ENCODE measurements at regions not wholly inside any gene's neighbourhood (a gene's known extent, or its start where the extent isn't known, plus 50 kb on each side); places are given as distances from the start of the nearest gene placed in this dataset.

DNA sequence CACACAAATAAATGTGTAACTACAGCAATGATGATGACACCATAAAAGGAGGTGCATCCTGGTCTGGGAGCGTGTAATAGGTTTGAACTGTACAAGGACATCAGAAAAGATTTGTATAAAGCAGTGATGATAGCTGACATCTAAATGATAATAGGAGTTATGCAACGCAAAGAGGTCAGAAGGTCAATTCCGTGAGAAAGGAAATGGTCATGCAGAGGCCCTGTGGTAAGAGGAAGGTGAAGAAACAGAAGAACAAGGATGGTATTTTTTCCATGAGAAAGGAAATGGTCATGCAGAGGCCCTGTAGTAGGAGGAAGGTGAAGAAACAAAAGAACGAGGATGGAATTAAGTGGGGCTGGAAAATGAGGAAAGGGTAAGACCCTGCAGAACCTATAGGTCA, 106.7 kb upstream of the TMPO start:
- TF ChIP-seq EZH2phosphoT487 (IDR thresholded peaks at IDR 0.05; ENCODE audit: low read length) (no peak), EZH2 (optimal IDR thresholded peaks at IDR 0.05; ENCODE audit: low read depth, low read length) (no peak)
- TF ChIP-seq, protein P1, sequence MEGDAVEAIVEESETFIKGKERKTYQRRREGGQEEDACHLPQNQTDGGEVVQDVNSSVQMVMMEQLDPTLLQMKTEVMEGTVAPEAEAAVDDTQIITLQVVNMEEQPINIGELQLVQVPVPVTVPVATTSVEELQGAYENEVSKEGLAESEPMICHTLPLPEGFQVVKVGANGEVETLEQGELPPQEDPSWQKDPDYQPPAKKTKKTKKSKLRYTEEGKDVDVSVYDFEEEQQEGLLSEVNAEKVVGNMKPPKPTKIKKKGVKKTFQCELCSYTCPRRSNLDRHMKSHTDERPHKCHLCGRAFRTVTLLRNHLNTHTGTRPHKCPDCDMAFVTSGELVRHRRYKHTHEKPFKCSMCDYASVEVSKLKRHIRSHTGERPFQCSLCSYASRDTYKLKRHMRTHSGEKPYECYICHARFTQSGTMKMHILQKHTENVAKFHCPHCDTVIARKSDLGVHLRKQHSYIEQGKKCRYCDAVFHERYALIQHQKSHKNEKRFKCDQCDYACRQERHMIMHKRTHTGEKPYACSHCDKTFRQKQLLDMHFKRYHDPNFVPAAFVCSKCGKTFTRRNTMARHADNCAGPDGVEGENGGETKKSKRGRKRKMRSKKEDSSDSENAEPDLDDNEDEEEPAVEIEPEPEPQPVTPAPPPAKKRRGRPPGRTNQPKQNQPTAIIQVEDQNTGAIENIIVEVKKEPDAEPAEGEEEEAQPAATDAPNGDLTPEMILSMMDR (IDR thresholded peaks at IDR 0.05; ENCODE audit: low read length), result no peak
- Histone ChIP-seq H3K9me2 (replicated peaks; ENCODE audit: insufficient read depth, low read length) (no peaks in the 10 kb centered on the region), H3F3A (ENCODE audit: insufficient read depth, low read length) (no peaks in the 10 kb centered on the region), H3K4me3 (ENCODE audit: low read length) (no peak overlapping the region), H4K20me1 (ENCODE audit: insufficient read depth, low read length) (no peaks in the 10 kb centered on the region), H2AFZ (ENCODE audit: low read length) (no peak overlapping the region), H3K4me2 (ENCODE audit: low read depth, low read length) (no peak overlapping the region), H3K9ac (ENCODE audit: low read length) (no peak overlapping the region), H3K27ac (ENCODE audit: low read length) (no peak overlapping the region), H3K27me3 (replicated peaks; ENCODE audit: insufficient read depth, low read length) (no peaks in the 10 kb centered on the region), H3K36me3 (replicated peaks; ENCODE audit: insufficient read depth, low read length) (no peaks in the 10 kb centered on the region), H3K4me1 (ENCODE audit: low read length) (no peaks in the 10 kb centered on the region), H3K79me2 (ENCODE audit: low read length) (no peaks in the 10 kb centered on the region), H3K9me3 (replicated peaks; ENCODE audit: insufficient read depth, low read length) (no peaks in the 10 kb centered on the region)
- DNase-seq, result no peak

DNA sequence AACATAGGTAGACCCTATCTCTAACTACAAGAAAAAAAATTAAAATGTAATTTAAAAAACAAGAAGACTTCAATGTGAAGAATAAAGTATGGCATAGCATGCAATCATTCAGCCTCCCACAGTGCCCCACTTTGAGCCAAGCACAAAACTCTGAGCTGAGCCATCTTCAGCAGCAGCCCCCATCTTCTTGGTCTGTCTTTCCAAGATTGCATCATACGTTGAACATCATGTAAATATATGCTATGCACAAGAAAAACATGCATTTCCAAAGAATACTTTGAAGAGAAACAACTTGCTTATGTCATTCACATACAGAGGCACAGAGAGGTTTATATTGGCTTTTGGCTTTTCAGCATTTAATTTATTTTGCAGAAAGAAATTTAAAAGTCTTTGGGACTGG, 105.8 kb upstream of the TMPO start:
- Histone ChIP-seq H3K4me3 (ENCODE audit: low read length) (no peak overlapping the region), H3K4me2 (ENCODE audit: low read depth, low read length) (no peak overlapping the region), H3K36me3 (replicated peaks; ENCODE audit: insufficient read depth, low read length) (no peaks in the 10 kb centered on the region), H3K9me2 (replicated peaks; ENCODE audit: insufficient read depth, low read length) (no peaks in the 10 kb centered on the region), H3K9me3 (replicated peaks; ENCODE audit: insufficient read depth, low read length) (no peaks in the 10 kb centered on the region), H3K4me1 (ENCODE audit: low read length) (no peaks in the 10 kb centered on the region), H3K27ac (ENCODE audit: low read length) (no peak overlapping the region), H3K79me2 (ENCODE audit: low read length) (no peaks in the 10 kb centered on the region), H3K27me3 (replicated peaks; ENCODE audit: insufficient read depth, low read length) (no peaks in the 10 kb centered on the region), H3K9ac (ENCODE audit: low read length) (no peak overlapping the region), H2AFZ (ENCODE audit: low read length) (no peak overlapping the region), H4K20me1 (ENCODE audit: insufficient read depth, low read length) (no peaks in the 10 kb centered on the region), H3F3A (ENCODE audit: insufficient read depth, low read length) (no peaks in the 10 kb centered on the region)
- no peak for TF ChIP-seq EZH2phosphoT487 (IDR thresholded peaks at IDR 0.05; ENCODE audit: low read length)
- TF ChIP-seq, protein P1 (IDR thresholded peaks at IDR 0.05; ENCODE audit: low read length), result no peak
- TF ChIP-seq EZH2 (optimal IDR thresholded peaks at IDR 0.05; ENCODE audit: low read depth, low read length), result no peak
- no peak for DNase-seq

DNA sequence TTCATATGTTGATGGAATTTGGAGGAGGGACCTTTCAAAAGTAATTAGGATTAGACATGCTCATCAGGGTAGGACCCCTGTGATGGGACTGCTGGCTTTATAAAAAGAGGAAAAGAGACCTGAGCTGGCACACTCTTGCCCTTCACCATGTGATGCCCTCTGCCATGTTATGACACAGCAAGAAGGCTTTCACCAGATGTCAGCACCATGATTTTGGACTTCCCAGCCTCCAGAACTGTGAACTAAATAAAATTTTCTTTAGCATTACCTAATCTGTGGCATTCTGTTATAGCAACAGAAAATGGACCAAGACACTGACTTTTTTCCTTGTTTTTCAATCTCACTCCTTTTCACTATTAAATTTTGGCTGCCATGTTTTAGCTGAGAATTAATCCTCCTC, 105.0 kb upstream of the TMPO start:
- Histone ChIP-seq H3F3A (ENCODE audit: insufficient read depth, low read length) (no peaks in the 10 kb centered on the region), H3K9me2 (replicated peaks; ENCODE audit: insufficient read depth, low read length) (no peaks in the 10 kb centered on the region), H3K4me3 (ENCODE audit: low read length) (no peak overlapping the region), H3K9me3 (replicated peaks; ENCODE audit: insufficient read depth, low read length) (no peaks in the 10 kb centered on the region), H2AFZ (ENCODE audit: low read length) (no peak overlapping the region), H4K20me1 (ENCODE audit: insufficient read depth, low read length) (no peaks in the 10 kb centered on the region), H3K27me3 (replicated peaks; ENCODE audit: insufficient read depth, low read length) (no peaks in the 10 kb centered on the region), H3K4me1 (ENCODE audit: low read length) (no peaks in the 10 kb centered on the region), H3K9ac (ENCODE audit: low read length) (no peak overlapping the region), H3K4me2 (ENCODE audit: low read depth, low read length) (no peak overlapping the region), H3K79me2 (ENCODE audit: low read length) (no peaks in the 10 kb centered on the region), H3K27ac (ENCODE audit: low read length) (no peak overlapping the region), H3K36me3 (replicated peaks; ENCODE audit: insufficient read depth, low read length) (no peaks in the 10 kb centered on the region)
- DNase-seq, result no peak
- TF ChIP-seq, protein P1 (IDR thresholded peaks at IDR 0.05; ENCODE audit: low read length), result no peak
- TF ChIP-seq EZH2phosphoT487 (IDR thresholded peaks at IDR 0.05; ENCODE audit: low read length) (no peak), EZH2 (optimal IDR thresholded peaks at IDR 0.05; ENCODE audit: low read depth, low read length) (no peak)
